Right atrium auricular region (tissue), 2 donors: ENCODE measurements at regions not wholly inside any gene's neighbourhood (a gene's known extent, or its start where the extent isn't known, plus 50 kb on each side); places are given as distances from the start of the nearest gene placed in this dataset.

Source experiments
- DNase-seq: peaks from one replicate; pipeline ENCODE4 v3.0.0-alpha.2; 2019; ENCODE audit warnings: low spot score
- H3K27ac ChIP-seq, 2 donors: fragments of 200-600 bp; sonication (generic); 1 replicate in 1 of 2; 2 replicates in 1 of 2; pipeline ENCODE4 v1.5.1; 2016 to 2019
- H3K27me3 ChIP-seq, 2 donors: fragments of 200-600 bp; sonication (generic); one replicate each; pipeline versions ENCODE4 v1.5.1 to v1.6.0; 2017 to 2019
- H3K36me3 ChIP-seq: fragments of 200-600 bp; sonication (generic); one replicate; pipeline ENCODE4 v1.5.1; 2016
- H3K4me1 ChIP-seq, 2 donors: fragments of 200-600 bp; sonication (generic); one replicate each; pipeline versions ENCODE4 v1.5.1 to v1.6.0; 2017 to 2019
- H3K4me3 ChIP-seq, 2 donors: fragments of 200-600 bp; sonication (generic); 1 replicate in 1 of 2; 2 replicates in 1 of 2; pipeline ENCODE4 v1.5.1; 2017 to 2019; ENCODE audit warnings: mild to moderate bottlenecking in 1 of 2, moderate library complexity in 1 of 2
- H3K9me3 ChIP-seq, 2 donors: fragments of 200-600 bp; sonication (generic); one replicate each; pipeline ENCODE4 v1.5.1; 2019
- CTCF ChIP-seq, 2 donors: fragments of 200-600 bp; sonication (generic); IDR thresholded peaks; one replicate each; pipeline ENCODE4 v1.5.1; 2019; ENCODE audit warnings: antibody characterized with exemption in 2 of 2

DNA sequence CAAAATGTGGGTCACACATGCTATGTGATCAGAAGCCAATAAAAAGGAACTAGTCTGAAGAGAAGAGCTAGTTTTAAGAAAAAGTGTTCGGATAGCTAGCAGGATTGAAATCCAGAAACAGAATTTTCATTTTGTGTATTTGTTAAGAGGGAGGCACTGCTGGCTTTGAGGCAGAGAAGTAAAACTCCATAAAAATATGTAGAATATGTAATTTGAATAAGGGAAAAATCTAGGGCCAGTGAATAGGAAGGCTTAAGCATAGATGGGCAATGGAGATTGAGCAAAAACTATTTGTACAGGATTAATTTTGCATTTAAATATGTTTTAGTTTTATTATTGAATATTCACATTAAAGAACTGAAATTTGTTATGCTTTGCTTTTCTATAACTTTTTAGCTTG, 399.9 kb upstream of the PITX2 start:
- Histone ChIP-seq H3K4me1 (no peaks in the 10 kb centered on the region), H3K4me3 (no peak overlapping the region), H3K27me3 (no peaks in the 10 kb centered on the region), H3K9me3 (no peaks in the 10 kb centered on the region), H3K27ac (no peak overlapping the region), H3K36me3 (no peaks in the 10 kb centered on the region)
- TF ChIP-seq CTCF (IDR thresholded peaks at IDR 0.05): no peak
- no peak for DNase-seq

DNA sequence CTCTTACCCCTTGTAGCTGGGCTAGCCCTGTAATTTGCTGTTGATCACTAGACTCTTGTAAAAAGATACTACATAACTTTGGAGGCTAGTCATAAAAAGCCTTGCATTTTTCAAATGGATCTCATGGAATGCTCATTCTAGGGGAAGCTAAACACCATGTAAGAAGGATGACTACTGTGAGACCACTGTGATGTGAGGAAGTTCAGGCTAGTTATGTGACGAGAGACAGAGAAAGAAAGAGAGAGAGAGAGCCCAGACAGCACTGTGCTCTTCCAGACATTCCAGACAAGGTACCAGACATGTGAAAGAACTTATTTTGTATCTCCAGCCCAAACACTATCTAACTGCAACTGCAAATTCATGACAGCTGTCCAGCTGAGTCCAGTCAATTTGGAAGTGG, 404.6 kb upstream of the PITX2 start:
- Histone ChIP-seq H3K4me3 (no peak overlapping the region), H3K36me3 (no peaks in the 10 kb centered on the region), H3K27me3 (no peaks in the 10 kb centered on the region), H3K9me3 (no peaks in the 10 kb centered on the region), H3K27ac (no peak overlapping the region), H3K4me1 (no peaks in the 10 kb centered on the region)
- no peak for TF ChIP-seq CTCF (IDR thresholded peaks at IDR 0.05)
- no peak for DNase-seq

DNA sequence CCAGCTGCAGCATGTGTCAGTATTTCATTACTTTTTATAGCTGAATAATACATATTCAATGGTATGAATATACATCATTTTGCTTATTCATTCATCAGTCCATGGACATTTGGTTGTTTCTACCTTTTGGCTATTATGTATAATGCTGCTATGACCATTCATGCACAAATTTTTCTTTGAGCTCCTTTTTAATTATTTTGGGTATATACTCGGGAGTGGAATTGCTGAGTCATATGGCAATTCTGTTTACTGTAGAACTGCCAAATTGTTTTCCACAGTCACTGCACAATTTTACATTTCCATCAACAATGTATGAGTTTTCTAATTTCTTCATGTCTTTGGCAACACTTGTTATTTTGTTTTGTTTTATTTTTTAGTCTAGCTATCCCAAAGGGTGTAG, 405.9 kb upstream of the PITX2 start:
- DNase-seq: no peak
- H3K4me3 ChIP-seq: no peak overlapping the region
- H3K27ac ChIP-seq: no peak overlapping the region
- no peaks in the 10 kb centered on the region for H3K4me1 ChIP-seq
- H3K27me3 ChIP-seq: no peaks in the 10 kb centered on the region
- H3K36me3 ChIP-seq: no peaks in the 10 kb centered on the region
- no peaks in the 10 kb centered on the region for H3K9me3 ChIP-seq
- TF ChIP-seq CTCF (IDR thresholded peaks at IDR 0.05): no peak

DNA sequence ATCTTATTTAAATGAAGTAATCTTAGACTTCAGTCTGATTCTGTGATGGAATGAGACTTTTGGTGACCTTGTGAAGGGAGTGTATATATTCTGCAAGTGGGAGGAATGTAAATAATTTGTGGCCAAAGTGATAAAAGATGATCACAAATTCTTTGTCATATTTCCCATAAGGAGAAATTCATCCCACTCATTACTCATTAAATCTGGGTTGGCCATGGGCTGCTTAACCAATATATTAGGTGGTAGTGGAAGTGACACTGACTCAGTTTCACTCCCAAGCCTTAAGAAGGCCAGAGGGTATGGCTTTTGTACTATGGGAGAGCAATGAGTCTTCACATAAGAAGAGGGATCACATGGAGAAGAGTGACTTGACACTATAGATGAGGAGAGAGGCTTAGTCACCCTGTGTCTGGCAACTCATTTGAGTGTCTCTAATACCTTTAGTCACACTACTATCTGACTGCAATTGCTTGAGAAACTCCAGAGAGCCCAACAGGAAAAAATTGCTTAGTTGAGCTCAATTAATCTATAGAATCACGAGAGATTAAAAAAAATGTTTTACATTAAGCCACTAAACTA, 408.2 kb upstream of the PITX2 start:
- no peak for DNase-seq
- no peaks in the 10 kb centered on the region for H3K9me3 ChIP-seq
- no peak overlapping the region for H3K4me3 ChIP-seq
- no peaks in the 10 kb centered on the region for H3K4me1 ChIP-seq
- no peak overlapping the region for H3K27ac ChIP-seq
- TF ChIP-seq CTCF (IDR thresholded peaks at IDR 0.05): no peak
- H3K27me3 ChIP-seq: no peaks in the 10 kb centered on the region
- H3K36me3 ChIP-seq: no peaks in the 10 kb centered on the region

DNA sequence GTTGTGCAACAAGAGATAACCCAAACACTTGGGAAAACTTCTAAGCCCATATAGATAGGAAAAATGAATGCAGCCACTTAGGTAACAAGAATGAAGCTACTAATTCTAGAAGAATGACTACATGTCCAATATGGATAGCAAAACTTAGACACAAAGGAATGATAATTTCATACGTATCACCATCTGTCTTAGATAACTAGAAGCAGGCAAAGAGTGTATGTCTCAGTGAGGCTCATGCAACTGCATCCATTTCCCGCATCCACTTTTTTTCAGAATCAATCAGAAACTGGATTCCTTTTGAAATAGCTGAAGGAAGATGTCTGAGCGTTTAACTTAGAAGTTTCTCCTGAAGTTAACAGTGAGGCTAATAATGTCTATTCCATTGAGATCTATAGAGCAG, 408.7 kb upstream of the PITX2 start:
- Histone ChIP-seq H3K36me3 (no peaks in the 10 kb centered on the region), H3K27me3 (no peaks in the 10 kb centered on the region), H3K4me3 (no peak overlapping the region), H3K4me1 (no peaks in the 10 kb centered on the region), H3K9me3 (no peaks in the 10 kb centered on the region), H3K27ac (no peak overlapping the region)
- TF ChIP-seq CTCF (IDR thresholded peaks at IDR 0.05): no peak
- no peak for DNase-seq

GRCh38 chr4:111037591-111038360, 414.9 kb upstream of the PITX2 start:
- no peak for DNase-seq
- Histone ChIP-seq H3K4me1 (no peaks in the 10 kb centered on the region), H3K9me3 (no peaks in the 10 kb centered on the region), H3K27ac (no peak overlapping the region), H3K4me3 (no peak overlapping the region), H3K27me3 (no peaks in the 10 kb centered on the region), H3K36me3 (no peaks in the 10 kb centered on the region)
- no peak for TF ChIP-seq CTCF (IDR thresholded peaks at IDR 0.05)
